ENCODE measurements at regions not wholly inside any gene's neighbourhood (a gene's known extent, or its start where the extent isn't known, plus 50 kb on each side); places are given as distances from the start of the nearest gene placed in this dataset.

DNA sequence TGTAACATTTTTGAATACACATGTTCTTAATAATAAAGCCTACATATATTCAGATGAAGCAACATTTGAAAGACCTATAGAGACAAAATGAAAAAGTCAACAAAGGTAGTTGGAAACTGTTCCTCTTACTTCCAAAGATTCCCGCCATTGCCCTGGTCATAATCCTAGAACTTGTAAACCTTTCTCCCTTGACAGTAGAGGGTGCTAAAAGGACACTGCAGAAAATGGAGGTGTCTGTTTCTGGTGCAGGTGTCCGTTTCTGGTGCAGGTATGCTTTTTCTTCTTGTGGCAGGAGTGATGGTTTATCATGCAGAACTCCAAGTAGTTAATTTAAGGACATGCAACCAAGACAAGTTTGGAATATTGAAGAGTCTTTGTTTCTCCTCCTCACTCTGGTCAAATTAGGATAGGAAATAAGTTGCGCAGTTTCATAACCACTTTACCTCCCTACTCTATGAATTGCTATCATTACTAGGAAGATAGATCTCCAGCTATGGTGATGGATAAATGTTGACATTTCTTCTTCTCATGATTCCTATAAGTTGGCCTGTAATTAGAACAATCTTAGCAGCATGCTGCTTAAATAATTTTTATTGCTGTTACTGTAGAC is 56.0 kb upstream of the FAM174A start:
- peak; percentile 19 for DNase-seq (ENCODE audit: low spot score)
- in situ Hi-C loops (cut with HindIII; ENCODE audit: low sequenced_read_pairs) = no loop called here

GRCh38 chr5:100472091-100472490 is 63.1 kb upstream of the FAM174A start:
- no peak for DNase-seq (ENCODE audit: low spot score)
- in situ Hi-C loops (cut with HindIII; ENCODE audit: low sequenced_read_pairs) = no loop called here

GRCh38 chr5:100469767-100470166 is 65.4 kb upstream of the FAM174A start:
- in situ Hi-C loops (cut with HindIII; ENCODE audit: low sequenced_read_pairs) = no loop called here
- no peak for DNase-seq (ENCODE audit: low spot score)

- in situ Hi-C loops (cut with HindIII; ENCODE audit: low sequenced_read_pairs) = no loop called here
- no peak for DNase-seq (ENCODE audit: low spot score)
These were observed 70.8 kb upstream of the FAM174A start for GRCh38 chr5:100464418-100464817.

GRCh38 chr5:100456615-100457014 is 78.6 kb upstream of the FAM174A start:
- in situ Hi-C loops (cut with HindIII; ENCODE audit: low sequenced_read_pairs) = no loop called here
- no peak for DNase-seq (ENCODE audit: low spot score)

- no peak for DNase-seq (ENCODE audit: low spot score)
- in situ Hi-C loops (cut with HindIII; ENCODE audit: low sequenced_read_pairs) = no loop called here
These were observed 83.0 kb upstream of the FAM174A start for GRCh38 chr5:100452126-100452525.

GRCh38 chr5:100448111-100448528 is 87.1 kb upstream of the FAM174A start:
- no peak for DNase-seq (ENCODE audit: low spot score)
- in situ Hi-C loops (cut with HindIII; ENCODE audit: low sequenced_read_pairs) = no loop called here

- DNase-seq (ENCODE audit: low spot score) = no peak
- in situ Hi-C loops (cut with HindIII; ENCODE audit: low sequenced_read_pairs) = no loop called here
These were observed 88.2 kb upstream of the FAM174A start for GRCh38 chr5:100446879-100447430.

GRCh38 chr5:100444961-100445360 is 90.2 kb upstream of the FAM174A start:
- in situ Hi-C loops (cut with HindIII; ENCODE audit: low sequenced_read_pairs) = no loop called here
- no peak for DNase-seq (ENCODE audit: low spot score)

- in situ Hi-C loops (cut with HindIII; ENCODE audit: low sequenced_read_pairs) = no loop called here
- no peak for DNase-seq (ENCODE audit: low spot score)
These were observed 100.4 kb upstream of the FAM174A start for GRCh38 chr5:100434815-100435214.

- in situ Hi-C loops (cut with HindIII; ENCODE audit: low sequenced_read_pairs) = no loop called here
- DNase-seq (ENCODE audit: low spot score) = no peak
These were observed 102.4 kb upstream of the FAM174A start for GRCh38 chr5:100432741-100433140.

GRCh38 chr5:100430268-100431195 is 104.6 kb upstream of the FAM174A start:
- DNase-seq (ENCODE audit: low spot score) = peak; percentile 21
- in situ Hi-C loops (cut with HindIII; ENCODE audit: low sequenced_read_pairs) = no loop called here

DNA sequence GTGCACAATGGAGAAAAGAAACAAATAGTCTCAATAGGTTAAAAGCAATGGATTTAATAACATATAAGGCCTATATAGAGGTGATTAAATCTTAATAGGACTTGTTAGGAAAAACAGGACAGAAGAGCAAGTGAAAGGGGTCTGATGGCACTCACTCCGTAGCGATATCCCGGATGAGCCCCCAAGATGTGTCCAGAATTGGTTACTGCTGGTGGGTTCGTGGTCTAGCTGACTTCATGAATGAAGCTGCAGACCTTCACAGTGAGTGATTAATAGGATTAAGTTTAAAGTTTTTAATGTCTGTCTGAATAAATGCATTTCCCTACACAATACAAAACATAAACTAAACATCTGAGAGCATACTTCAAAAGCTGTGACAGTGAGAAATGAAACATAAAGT is 110.4 kb upstream of the FAM174A start:
- no peak for DNase-seq (ENCODE audit: low spot score)
- in situ Hi-C loops (cut with HindIII; ENCODE audit: low sequenced_read_pairs) = no loop called here

- in situ Hi-C loops (cut with HindIII; ENCODE audit: low sequenced_read_pairs) = no loop called here
- no peak for DNase-seq (ENCODE audit: low spot score)
These were observed 111.2 kb upstream of the FAM174A start for GRCh38 chr5:100424017-100424416.

DNA sequence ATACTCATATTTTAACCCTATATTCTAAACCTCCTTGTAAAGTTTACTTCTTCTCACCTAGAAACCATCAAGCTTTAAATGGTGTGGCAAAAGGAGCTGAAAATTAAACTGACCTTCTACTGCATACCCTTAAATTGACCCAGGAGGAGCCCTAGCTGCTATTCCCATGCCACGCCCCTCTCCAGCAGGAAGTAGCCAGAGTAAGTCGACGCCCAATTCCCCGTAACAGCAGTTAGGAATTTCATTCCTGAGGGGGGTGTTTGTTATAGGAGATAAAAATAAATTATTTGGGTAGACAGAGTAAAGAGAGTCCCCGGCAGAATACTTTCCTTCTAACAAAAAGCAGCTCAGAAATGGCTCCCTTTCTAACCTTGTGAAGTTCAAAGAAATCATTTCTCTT is 111.8 kb upstream of the FAM174A start:
- in situ Hi-C loops (cut with HindIII; ENCODE audit: low sequenced_read_pairs) = no loop called here

GRCh38 chr5:100421360-100421759 is 113.8 kb upstream of the FAM174A start:
- in situ Hi-C loops (cut with HindIII; ENCODE audit: low sequenced_read_pairs) = no loop called here
- DNase-seq (ENCODE audit: low spot score) = no peak

More for the DNA sequence above, 111.8 kb upstream of the FAM174A start:
- no peak for DNase-seq (ENCODE audit: low spot score)

DNA sequence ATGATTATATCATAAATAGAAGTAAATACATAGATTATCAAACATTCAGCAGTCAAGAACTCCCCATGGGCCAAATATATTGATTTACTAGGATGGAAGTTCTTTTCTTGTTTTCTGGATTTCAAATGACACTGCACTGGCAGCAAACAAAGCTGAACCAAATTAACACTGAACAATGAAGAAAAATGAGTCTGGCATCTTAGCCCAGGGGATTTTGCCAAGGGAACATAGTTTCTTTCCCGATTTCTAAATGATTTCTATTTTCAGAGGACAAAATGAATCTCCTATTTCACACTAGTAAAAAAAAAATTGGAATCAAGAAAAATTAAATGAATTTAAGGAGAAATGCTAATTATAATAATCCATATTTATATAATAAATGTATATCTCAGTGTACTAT is 116.9 kb upstream of the FAM174A start:
- in situ Hi-C loops (cut with HindIII; ENCODE audit: low sequenced_read_pairs) = no loop called here

GRCh38 chr5:100409660-100410151 is 125.5 kb upstream of the FAM174A start:
- no peak for DNase-seq (ENCODE audit: low spot score)
- in situ Hi-C loops (cut with HindIII; ENCODE audit: low sequenced_read_pairs) = no loop called here

More for the DNA sequence above, 116.9 kb upstream of the FAM174A start:
- DNase-seq (ENCODE audit: low spot score) = no peak

GRCh38 chr5:100407053-100407452 is 128.1 kb upstream of the FAM174A start:
- no peak for DNase-seq (ENCODE audit: low spot score)
- in situ Hi-C loops (cut with HindIII; ENCODE audit: low sequenced_read_pairs) = no loop called here

DNA sequence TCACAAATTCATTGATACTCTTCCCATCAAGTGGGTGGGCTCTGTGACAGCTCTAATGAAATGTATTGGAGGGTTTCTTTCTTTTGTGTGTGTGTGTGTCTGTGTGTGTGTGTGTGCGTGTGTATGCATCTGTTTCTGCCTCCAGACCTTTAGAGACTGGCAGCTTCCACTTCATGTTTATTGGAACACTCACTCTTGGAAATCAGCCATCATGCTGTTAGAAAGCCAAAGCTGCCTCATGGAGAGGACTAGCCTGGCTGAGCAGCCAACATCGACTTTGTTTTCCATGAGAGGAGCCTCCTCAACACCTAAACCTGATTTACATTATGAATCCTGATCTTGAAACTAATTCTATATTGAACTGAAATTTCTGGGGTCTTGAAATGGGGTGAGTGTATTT is 128.5 kb upstream of the FAM174A start:
- in situ Hi-C loops (cut with HindIII; ENCODE audit: low sequenced_read_pairs) = no loop called here
- DNase-seq (ENCODE audit: low spot score) = peak; percentile 9

Data from G401 (cell line).